Loucy (cell line): ENCODE measurements at regions not wholly inside any gene's neighbourhood (a gene's known extent, or its start where the extent isn't known, plus 50 kb on each side); places are given as distances from the start of the nearest gene placed in this dataset.

Experiments used
- H2AFZ ChIP-seq: fragments of 200-600 bp; sonication (generic); 2 replicates; pipeline ENCODE4 v1.6.0; 2016; ENCODE audit warnings: antibody characterized with exemption, mild to moderate bottlenecking, low read length, moderate library complexity
- H3F3A ChIP-seq: fragments of 200-600 bp; 2 replicates; pipeline ENCODE4 v1.6.0; 2016; ENCODE audit warnings: antibody characterized with exemption, low read depth, mild to moderate bottlenecking
- H3K27me3 ChIP-seq: fragments of 200-600 bp; sonication (generic); 2 replicates; pipeline ENCODE4 v1.6.1; 2014; ENCODE audit warnings: low read length, mild to moderate bottlenecking; ENCODE audit not compliant: insufficient read depth, poor library complexity, severe bottlenecking
- H3K36me3 ChIP-seq: fragments of 200-600 bp; sonication (generic); 2 replicates; pipeline ENCODE4 v1.6.1; 2016; ENCODE audit warnings: low read length; ENCODE audit not compliant: insufficient read depth
- H3K4me1 ChIP-seq: fragments of 200-600 bp; sonication (generic); 2 replicates; pipeline ENCODE4 v1.5.1; 2014; ENCODE audit warnings: low read length, mild to moderate bottlenecking; ENCODE audit not compliant: insufficient read depth, poor library complexity, severe bottlenecking
- H3K4me2 ChIP-seq: fragments of 200-600 bp; sonication (generic); 2 replicates; pipeline ENCODE4 v1.6.0; 2014; ENCODE audit warnings: antibody characterized with exemption, low read length, low read depth, mild to moderate bottlenecking; ENCODE audit not compliant: poor library complexity, severe bottlenecking
- H3K4me3 ChIP-seq: fragments of 200-600 bp; sonication (generic); 2 replicates; pipeline ENCODE4 v1.5.1; 2014; ENCODE audit warnings: low read length, mild to moderate bottlenecking, mixed read lengths; ENCODE audit not compliant: poor library complexity, severe bottlenecking
- H3K79me2 ChIP-seq: fragments of 200-600 bp; sonication (generic); 2 replicates; pipeline ENCODE4 v1.6.1; 2014; ENCODE audit warnings: low read length; ENCODE audit not compliant: insufficient read depth
- H3K9ac ChIP-seq: fragments of 200-600 bp; sonication (generic); 2 replicates; pipeline ENCODE4 v1.6.0; 2014; ENCODE audit warnings: mild to moderate bottlenecking, low read depth, low read length, moderate library complexity; ENCODE audit not compliant: poor library complexity, severe bottlenecking
- H3K9me2 ChIP-seq: fragments of 200-600 bp; sonication (generic); replicated peaks from 2 replicates; pipeline ENCODE4 v1.6.1; 2016; ENCODE audit warnings: low read depth, low read length, mixed read lengths
- H3K9me3 ChIP-seq: fragments of 200-600 bp; sonication (generic); 2 replicates; pipeline ENCODE4 v1.6.1; 2014; ENCODE audit warnings: mild to moderate bottlenecking, antibody characterized with exemption, low read length, low read depth; ENCODE audit not compliant: insufficient read depth
- H4K20me1 ChIP-seq: fragments of 200-600 bp; sonication (generic); 2 replicates; pipeline ENCODE4 v1.6.0; 2014; ENCODE audit warnings: antibody characterized with exemption, low read length, mild to moderate bottlenecking; ENCODE audit not compliant: insufficient read depth, poor library complexity, severe bottlenecking
- CTCF ChIP-seq: fragments of 200-600 bp; sonication (generic); conservative IDR thresholded peaks from 2 replicates; pipeline ENCODE4 v1.5.1; 2014; ENCODE audit warnings: mild to moderate bottlenecking, antibody characterized with exemption, low read length
- EZH2phosphoT487 ChIP-seq: fragments of 200-600 bp; IDR thresholded peaks from 2 replicates; pipeline ENCODE4 v1.6.1; 2018; ENCODE audit warnings: antibody characterized with exemption, mild to moderate bottlenecking, moderate library complexity, borderline replicate concordance

- Histone ChIP-seq H2AFZ (no peak overlapping the region), H3K4me1 (peaks cover 21% of the 10 kb centered on the region), H3K9me3 (peaks cover 6% of the 10 kb centered on the region; the same call in 1 of the 2 replicates), H3K27me3 (no peaks in the 10 kb centered on the region), H3K36me3 (no peaks in the 10 kb centered on the region), H3K79me2 (no peaks in the 10 kb centered on the region), H3K9me2 (no peaks in the 10 kb centered on the region), H3K9ac (no peak overlapping the region), H3K4me2 (no peak overlapping the region), H3K4me3 (no peak overlapping the region), H3F3A (no peaks in the 10 kb centered on the region), H4K20me1 (no peaks in the 10 kb centered on the region)
- TF ChIP-seq CTCF (no peak), EZH2phosphoT487 (no peak)
Observed at GRCh38 chr11:69419662-69420395, 61.6 kb upstream of the LINC01488 start.

- no peak overlapping the region for H2AFZ ChIP-seq
- no peaks in the 10 kb centered on the region for H4K20me1 ChIP-seq
- no peak overlapping the region for H3K4me3 ChIP-seq
- TF ChIP-seq EZH2phosphoT487 (no peak), CTCF (no peak)
- H3F3A ChIP-seq, result no peaks in the 10 kb centered on the region
- no peaks in the 10 kb centered on the region for H3K36me3 ChIP-seq
- H3K4me2 ChIP-seq, result no peak overlapping the region
- H3K9ac ChIP-seq, result no peak overlapping the region
- no peaks in the 10 kb centered on the region for H3K9me2 ChIP-seq
- no peaks in the 10 kb centered on the region for H3K79me2 ChIP-seq
- no peaks in the 10 kb centered on the region for H3K4me1 ChIP-seq
- peaks cover 8% of the 10 kb centered on the region; the same call in 1 of the 2 replicates for H3K9me3 ChIP-seq
- H3K27me3 ChIP-seq, result no peaks in the 10 kb centered on the region
Observed at GRCh38 chr11:69422645-69423044, 58.8 kb upstream of the LINC01488 start.

GRCh38 chr11:69423181-69423580, 58.3 kb upstream of the LINC01488 start:
- no peaks in the 10 kb centered on the region for H3K27me3 ChIP-seq
- no peaks in the 10 kb centered on the region for H4K20me1 ChIP-seq
- no peak overlapping the region for H3K4me2 ChIP-seq
- no peaks in the 10 kb centered on the region for H3F3A ChIP-seq
- no peak overlapping the region for H2AFZ ChIP-seq
- H3K79me2 ChIP-seq, result no peaks in the 10 kb centered on the region
- H3K4me1 ChIP-seq, result no peaks in the 10 kb centered on the region
- TF ChIP-seq EZH2phosphoT487, result no peak
- no peak for TF ChIP-seq CTCF
- H3K36me3 ChIP-seq, result no peaks in the 10 kb centered on the region
- H3K9me2 ChIP-seq, result no peaks in the 10 kb centered on the region
- H3K4me3 ChIP-seq, result no peak overlapping the region
- H3K9me3 ChIP-seq, result peaks cover 8% of the 10 kb centered on the region; the same call in 1 of the 2 replicates
- no peak overlapping the region for H3K9ac ChIP-seq
